Large intestine (tissue), 3 donors: ENCODE measurements at regions not wholly inside any gene's neighbourhood (a gene's known extent, or its start where the extent isn't known, plus 50 kb on each side); places are given as distances from the start of the nearest gene placed in this dataset.

Experiments
- DNase-seq, 2 donors: peaks; one replicate each; pipeline versions ENCODE4 v3.0.0 to v3.0.0-alpha.2; 2013
- H3K27ac ChIP-seq: one replicate; pipeline ENCODE4 v1.5.1; 2013; ENCODE audit warnings: low read length
- H3K27me3 ChIP-seq: 2 replicates; pipeline ENCODE4 v1.6.1; 2013; ENCODE audit warnings: low read length; ENCODE audit not compliant: control insufficient read depth, insufficient read depth
- H3K36me3 ChIP-seq: 2 replicates; pipeline ENCODE4 v1.6.1; 2013; ENCODE audit warnings: low read length; ENCODE audit not compliant: control insufficient read depth, insufficient read depth
- H3K4me1 ChIP-seq: one replicate; pipeline ENCODE4 v1.6.1; 2013; ENCODE audit warnings: low read length; ENCODE audit not compliant: control insufficient read depth, insufficient read depth
- H3K4me3 ChIP-seq: one replicate; pipeline ENCODE4 v1.5.1; 2013; ENCODE audit warnings: low read length
- H3K9me3 ChIP-seq: one replicate; pipeline ENCODE4 v1.6.1; 2013; ENCODE audit warnings: mild to moderate bottlenecking, low read depth, low read length, moderate library complexity; ENCODE audit not compliant: control insufficient read depth
- WGBS: methylation state at CpG from one replicate; pipeline ENCODE4 v1.1.5; 2013; ENCODE audit warnings: low lambda C conversion rate; ENCODE audit not compliant: insufficient coverage; 5-methylcytosine and 5-hydroxymethylcytosine counted together

DNA sequence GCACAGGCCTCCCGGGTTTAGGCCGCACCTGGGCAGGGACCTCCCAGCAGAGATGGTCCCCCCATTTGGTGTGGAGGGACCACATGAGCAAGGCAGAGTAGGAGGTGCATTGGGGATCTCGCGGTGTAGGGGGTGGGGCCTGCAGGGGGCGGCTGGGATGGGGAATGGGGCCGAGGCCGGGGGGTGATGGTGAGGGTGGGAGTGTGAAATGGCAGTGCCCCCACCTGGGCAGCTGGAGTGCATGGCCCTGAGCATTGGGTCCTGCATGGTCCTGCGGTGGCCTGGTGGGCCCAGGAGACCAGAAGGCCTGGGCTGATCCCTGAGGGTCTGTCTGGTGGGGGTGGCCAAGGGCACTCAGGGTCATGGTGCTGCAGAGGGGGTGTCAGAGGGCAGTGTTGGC, 111.8 kb downstream of the KIF26A start:
- H3K4me3 ChIP-seq, result no peak overlapping the region
- WGBS, result no CpG with 5 or more reads among the region's 8 CpGs
- H3K9me3 ChIP-seq, result peaks cover 5% of the 10 kb centered on the region
- no peaks in the 10 kb centered on the region for H3K4me1 ChIP-seq
- H3K27ac ChIP-seq, result no peak overlapping the region
- H3K27me3 ChIP-seq, result no peaks in the 10 kb centered on the region
- DNase-seq, result no peak
- no peaks in the 10 kb centered on the region for H3K36me3 ChIP-seq

GRCh38 chr14:104252256-104253215, 114.1 kb downstream of the KIF26A start:
- DNase-seq, result no peak
- no peak overlapping the region for H3K4me3 ChIP-seq
- no peaks in the 10 kb centered on the region for H3K9me3 ChIP-seq
- no peaks in the 10 kb centered on the region for H3K4me1 ChIP-seq
- WGBS, result 91% methylated on average over 5 of the region's 22 CpGs
- no peaks in the 10 kb centered on the region for H3K36me3 ChIP-seq
- H3K27ac ChIP-seq, result no peak overlapping the region
- H3K27me3 ChIP-seq, result no peaks in the 10 kb centered on the region

- Histone ChIP-seq H3K4me1 (no peaks in the 10 kb centered on the region), H3K36me3 (no peaks in the 10 kb centered on the region), H3K9me3 (no peaks in the 10 kb centered on the region), H3K4me3 (no peak overlapping the region), H3K27me3 (no peaks in the 10 kb centered on the region), H3K27ac (no peak overlapping the region)
- DNase-seq, result no peak
- no CpG with 5 or more reads among the region's 19 CpGs for WGBS
These were observed 114.9 kb downstream of the KIF26A start for GRCh38 chr14:104253223-104253822.

DNA sequence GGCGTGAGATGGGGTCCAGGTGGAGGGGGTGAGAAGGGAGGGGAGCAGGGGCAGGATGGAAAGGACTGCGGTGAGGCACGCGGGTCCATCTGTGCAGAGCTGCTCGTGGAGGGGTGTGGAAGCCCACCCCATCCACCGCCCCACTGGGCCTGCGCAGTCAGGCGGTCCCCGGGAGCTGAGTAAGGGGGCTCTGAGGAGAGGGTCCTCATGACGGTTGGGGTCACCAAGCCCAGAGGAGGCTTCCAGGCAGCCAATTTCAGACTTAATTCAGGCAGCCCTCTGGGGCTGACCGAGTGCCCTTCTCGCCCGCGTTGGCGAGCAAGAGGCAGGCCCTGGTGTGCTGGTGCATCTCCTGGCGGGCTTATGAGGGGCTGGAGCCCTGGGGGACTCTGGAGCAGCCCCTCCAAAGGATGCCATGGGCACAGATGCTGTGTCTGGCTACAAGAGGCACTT, 115.5 kb downstream of the KIF26A start:
- Histone ChIP-seq H3K9me3 (no peaks in the 10 kb centered on the region), H3K4me3 (no peak overlapping the region), H3K4me1 (no peaks in the 10 kb centered on the region), H3K27me3 (no peaks in the 10 kb centered on the region), H3K36me3 (no peaks in the 10 kb centered on the region), H3K27ac (no peak overlapping the region)
- DNase-seq, result no peak
- no CpG with 5 or more reads among the region's 16 CpGs for WGBS

GRCh38 chr14:104254735-104255400, 116.5 kb downstream of the KIF26A start:
- Histone ChIP-seq H3K9me3 (no peaks in the 10 kb centered on the region), H3K36me3 (no peaks in the 10 kb centered on the region), H3K27me3 (no peaks in the 10 kb centered on the region), H3K27ac (no peak overlapping the region), H3K4me1 (no peaks in the 10 kb centered on the region), H3K4me3 (no peak overlapping the region)
- DNase-seq, result no peak
- WGBS, result no CpG with 5 or more reads among the region's 13 CpGs

DNA sequence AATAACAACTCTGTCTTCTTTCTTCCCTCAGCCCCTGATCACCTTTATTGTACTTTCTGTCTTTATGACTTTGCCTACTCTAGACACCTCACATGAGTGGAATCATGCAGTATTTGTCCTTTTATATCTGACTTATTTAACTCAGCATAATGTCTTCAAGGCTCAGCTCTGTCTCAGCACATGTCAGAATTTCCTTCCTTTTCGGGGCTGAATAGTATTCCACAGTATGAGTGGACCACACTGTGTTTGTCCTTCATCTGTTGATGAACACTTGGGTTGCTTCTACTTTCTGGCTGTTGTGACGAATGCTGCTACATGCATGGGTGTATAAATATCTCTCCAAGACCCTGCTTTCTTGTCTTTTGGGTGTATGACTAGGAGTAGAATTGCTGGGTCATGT, 117.6 kb downstream of the KIF26A start:
- WGBS, result no CpG with 5 or more reads among the region's 2 CpGs
- Histone ChIP-seq H3K36me3 (no peaks in the 10 kb centered on the region), H3K4me1 (no peaks in the 10 kb centered on the region), H3K9me3 (no peaks in the 10 kb centered on the region), H3K4me3 (no peak overlapping the region), H3K27ac (no peak overlapping the region), H3K27me3 (no peaks in the 10 kb centered on the region)
- DNase-seq, result no peak

- no peak overlapping the region for H3K4me3 ChIP-seq
- H3K4me1 ChIP-seq, result no peaks in the 10 kb centered on the region
- no peaks in the 10 kb centered on the region for H3K36me3 ChIP-seq
- H3K9me3 ChIP-seq, result no peaks in the 10 kb centered on the region
- no peak overlapping the region for H3K27ac ChIP-seq
- no CpG with 5 or more reads among the region's 16 CpGs for WGBS
- no peaks in the 10 kb centered on the region for H3K27me3 ChIP-seq
- DNase-seq, result no peak
These were observed 124.4 kb downstream of the KIF26A start for GRCh38 chr14:104262515-104263514.

GRCh38 chr14:104263675-104264358, 125.4 kb downstream of the KIF26A start:
- Histone ChIP-seq H3K9me3 (no peaks in the 10 kb centered on the region), H3K4me1 (no peaks in the 10 kb centered on the region), H3K4me3 (no peak overlapping the region), H3K27me3 (no peaks in the 10 kb centered on the region), H3K36me3 (no peaks in the 10 kb centered on the region), H3K27ac (no peak overlapping the region)
- no peak for DNase-seq
- WGBS, result no CpG with 5 or more reads among the region's 17 CpGs

DNA sequence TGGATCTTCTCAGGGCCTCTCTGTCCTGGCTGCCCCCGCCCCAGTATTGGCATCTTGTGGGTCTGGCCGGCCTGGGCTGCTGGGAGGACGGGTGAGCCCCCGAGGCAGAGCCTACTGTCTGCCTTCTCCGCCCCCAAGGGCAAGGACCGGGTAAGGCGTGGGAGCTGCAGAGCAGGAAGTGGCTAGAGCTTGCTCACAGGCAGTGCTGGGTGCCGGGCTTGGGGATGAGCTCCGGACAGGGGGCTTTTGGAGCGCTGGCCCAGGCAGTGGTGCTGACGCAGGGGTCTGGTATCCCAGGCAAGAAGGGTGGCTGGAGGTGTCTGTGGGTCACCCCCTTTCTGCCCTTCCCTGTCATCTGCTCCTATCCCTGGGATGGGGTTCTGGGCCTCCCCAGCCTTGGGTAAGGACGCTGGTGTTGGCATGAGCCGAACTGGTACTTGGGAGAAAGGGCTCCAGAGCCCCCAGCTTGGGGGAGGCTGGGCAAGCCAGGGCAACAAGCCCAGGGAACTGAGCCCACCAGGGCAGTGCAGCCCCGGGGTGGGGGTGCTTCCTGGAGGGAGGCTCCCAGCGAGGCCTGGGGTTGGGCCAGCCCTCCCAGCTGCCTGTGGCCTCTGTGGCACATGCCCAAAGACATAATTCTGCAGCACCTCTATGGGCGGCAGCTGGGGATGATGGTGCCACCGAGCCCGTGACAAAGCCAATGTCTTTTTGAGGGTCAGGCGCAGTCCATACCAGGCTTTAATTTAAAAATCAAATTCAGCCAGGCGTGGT, 126.3 kb downstream of the KIF26A start:
- H3K4me3 ChIP-seq, result no peak overlapping the region
- no peak overlapping the region for H3K27ac ChIP-seq
- no peak for DNase-seq
- no peaks in the 10 kb centered on the region for H3K36me3 ChIP-seq
- H3K27me3 ChIP-seq, result no peaks in the 10 kb centered on the region
- no peaks in the 10 kb centered on the region for H3K4me1 ChIP-seq
- H3K9me3 ChIP-seq, result no peaks in the 10 kb centered on the region
- WGBS, result no CpG with 5 or more reads among the region's 20 CpGs
